H9 (cell line): ENCODE measurements at regions not wholly inside any gene's neighbourhood (a gene's known extent, or its start where the extent isn't known, plus 50 kb on each side); places are given as distances from the start of the nearest gene placed in this dataset.

ENCODE experiments used
- DNase-seq: peaks from one replicate; pipeline ENCODE4 v3.0.0-alpha.2; 2017
- H2AFZ ChIP-seq: one replicate; pipeline ENCODE4 v1.6.1; 2013; ENCODE audit warnings: mild to moderate bottlenecking, low read length, control low read depth, moderate library complexity
- H2AK5ac ChIP-seq: 2 replicates; pipeline ENCODE4 v1.6.1; 2013; ENCODE audit warnings: low read length, control low read depth, mixed read lengths; ENCODE audit not compliant: insufficient read length
- H2BK120ac ChIP-seq: one replicate; pipeline ENCODE4 v1.6.1; 2013; ENCODE audit warnings: low read depth, mild to moderate bottlenecking, low read length, control low read depth, inconsistent platforms; ENCODE audit not compliant: poor library complexity, severe bottlenecking
- H2BK12ac ChIP-seq: 2 replicates; pipeline ENCODE4 v1.6.1; 2013; ENCODE audit warnings: low read length, control low read depth, mixed read lengths, low read depth; ENCODE audit not compliant: insufficient read length
- H2BK15ac ChIP-seq: 2 replicates; pipeline ENCODE4 v1.6.1; 2013; ENCODE audit warnings: low read depth, low read length, control low read depth
- H2BK20ac ChIP-seq: one replicate; pipeline ENCODE4 v1.6.1; 2013; ENCODE audit warnings: low read depth, mild to moderate bottlenecking, low read length, control low read depth, inconsistent platforms; ENCODE audit not compliant: poor library complexity, severe bottlenecking
- H2BK5ac ChIP-seq: 2 replicates; pipeline ENCODE4 v1.6.1; 2013; ENCODE audit warnings: low read length, control low read depth, mixed read lengths; ENCODE audit not compliant: insufficient read length
- H3K14ac ChIP-seq: 2 replicates; pipeline ENCODE4 v1.6.1; 2013; ENCODE audit warnings: low read length, control low read depth; ENCODE audit not compliant: insufficient read depth
- H3K18ac ChIP-seq: 2 replicates; pipeline ENCODE4 v1.6.1; 2013; ENCODE audit warnings: low read depth, mild to moderate bottlenecking, mixed read lengths, low read length, control low read depth; ENCODE audit not compliant: insufficient read length
- H3K23ac ChIP-seq: 2 replicates; pipeline ENCODE4 v1.6.1; 2013; ENCODE audit warnings: low read length, control low read depth, mixed read lengths, low read depth; ENCODE audit not compliant: insufficient read length
- H3K23me2 ChIP-seq: 2 replicates; pipeline ENCODE4 v1.6.1; 2013; ENCODE audit warnings: low read depth, mild to moderate bottlenecking, mixed read lengths, low read length, control low read depth; ENCODE audit not compliant: insufficient read length, poor library complexity, severe bottlenecking
- H3K27ac ChIP-seq: 2 replicates; pipeline ENCODE4 v1.5.1; 2013; ENCODE audit warnings: low read length, control low read depth, mixed read lengths, low read depth; ENCODE audit not compliant: insufficient read length
- H3K27me3 ChIP-seq: 2 replicates; pipeline ENCODE4 v1.6.1; 2013; ENCODE audit warnings: low read length, control low read depth, inconsistent platforms; ENCODE audit not compliant: insufficient read depth
- H3K4ac ChIP-seq: 2 replicates; pipeline ENCODE4 v1.6.1; 2013; ENCODE audit warnings: low read depth, mild to moderate bottlenecking, control low read depth, inconsistent platforms, low read length, moderate library complexity
- H3K4me1 ChIP-seq: 2 replicates; pipeline ENCODE4 v1.6.1; 2013; ENCODE audit warnings: low read length, control low read depth, inconsistent platforms; ENCODE audit not compliant: insufficient read depth
- H3K4me2 ChIP-seq: 2 replicates; pipeline ENCODE4 v1.6.1; 2013; ENCODE audit warnings: low read length, control low read depth, mixed read lengths; ENCODE audit not compliant: insufficient read length, insufficient read depth
- H3K56ac ChIP-seq: 2 replicates; pipeline ENCODE4 v1.6.1; 2013; ENCODE audit warnings: low read depth, mild to moderate bottlenecking, mixed read lengths, low read length, control low read depth; ENCODE audit not compliant: insufficient read length
- H3K79me1 ChIP-seq: 2 replicates; pipeline ENCODE4 v1.6.1; 2013; ENCODE audit warnings: low read depth, mild to moderate bottlenecking, moderate library complexity, low read length, control low read depth, inconsistent platforms; ENCODE audit not compliant: insufficient read depth, poor library complexity, severe bottlenecking
- H3K79me2 ChIP-seq: 2 replicates; pipeline ENCODE4 v1.6.1; 2013; ENCODE audit warnings: low read length, control low read depth, inconsistent platforms; ENCODE audit not compliant: insufficient read depth
- H3K9ac ChIP-seq: 2 replicates; pipeline ENCODE4 v1.6.1; 2013; ENCODE audit warnings: low read length, control low read depth, mixed read lengths; ENCODE audit not compliant: insufficient read length; ENCODE audit errors: extremely low read depth
- H3K9me3 ChIP-seq: one replicate; pipeline ENCODE4 v1.6.1; 2013; ENCODE audit warnings: low read depth, low read length, inconsistent platforms; ENCODE audit not compliant: control insufficient read depth
- H3T11ph ChIP-seq: one replicate; pipeline ENCODE4 v1.6.1; 2013; ENCODE audit warnings: mild to moderate bottlenecking, low read length, control low read depth, inconsistent platforms
- H4K20me1 ChIP-seq: one replicate; pipeline ENCODE4 v1.6.1; 2013; ENCODE audit not compliant: control insufficient read depth, insufficient read length, insufficient read depth
- H4K5ac ChIP-seq: 2 replicates; pipeline ENCODE4 v1.6.1; 2013; ENCODE audit warnings: low read depth, mild to moderate bottlenecking, mixed read lengths, low read length, control low read depth; ENCODE audit not compliant: insufficient read length
- H4K8ac ChIP-seq: replicated peaks from 2 replicates; pipeline ENCODE4 v1.6.1; 2013; ENCODE audit warnings: low read length, control low read depth, mixed read lengths, low read depth; ENCODE audit not compliant: insufficient read length
- H4K91ac ChIP-seq: 2 replicates; pipeline ENCODE4 v1.6.1; 2013; ENCODE audit warnings: low read depth, mild to moderate bottlenecking, moderate library complexity, mixed read lengths, low read length, control low read depth; ENCODE audit not compliant: insufficient read length
- H3K27ac Mint-ChIP-seq, 3 experiments: 2 replicates in 2 of 3; 3 replicates in 1 of 3; pipeline ENCODE4 v1.8.0; 2020 to 2021; ENCODE audit warnings: mixed read lengths in 3 of 3, mild to moderate bottlenecking in 1 of 3, moderate library complexity in 1 of 3
- H3K27me3 Mint-ChIP-seq: 2 replicates; pipeline ENCODE4 v1.8.0; 2021; ENCODE audit warnings: low read depth, mild to moderate bottlenecking, moderate library complexity, mixed read lengths
- H3K36me3 Mint-ChIP-seq, 3 experiments: 2 replicates in 2 of 3; 3 replicates in 1 of 3; pipeline ENCODE4 v1.8.0; 2020 to 2021; ENCODE audit warnings: low read depth in 3 of 3, mixed read lengths in 3 of 3; ENCODE audit not compliant: insufficient read depth in 1 of 3
- H3K4me1 Mint-ChIP-seq, 2 experiments: 2 replicates each; pipeline ENCODE4 v1.8.0; 2020; ENCODE audit warnings: mixed read lengths in 2 of 2
- H3K4me3 Mint-ChIP-seq, 2 experiments: 2 replicates in 1 of 2; 3 replicates in 1 of 2; pipeline ENCODE4 v1.8.0; 2020 to 2021; ENCODE audit warnings: mild to moderate bottlenecking in 2 of 2, mixed read lengths in 2 of 2, moderate library complexity in 1 of 2
- H3K9me3 Mint-ChIP-seq, 2 experiments: 2 replicates in 1 of 2; 3 replicates in 1 of 2; pipeline ENCODE4 v1.8.0; 2020; ENCODE audit warnings: mild to moderate bottlenecking in 2 of 2, mixed read lengths in 2 of 2, moderate library complexity in 1 of 2
- WGBS: extraction: QIAGEN DNeasy Blood & Tissue Kit; methylation state at CpG from one replicate; pipeline ENCODE4 v1.1.7; 2013; ENCODE audit warnings: missing lambda C conversion rate, low lambda C conversion rate, mixed read lengths; ENCODE audit not compliant: insufficient read length; ENCODE audit errors: extremely low coverage; 5-methylcytosine and 5-hydroxymethylcytosine counted together
- TF ChIP-seq, protein P1 (sequence below): fragments of 200-600 bp; sonication (generic); conservative IDR thresholded peaks from 3 replicates; pipeline ENCODE4 v1.8.0; 2021; ENCODE audit warnings: antibody characterized with exemption, mild to moderate bottlenecking

DNA sequence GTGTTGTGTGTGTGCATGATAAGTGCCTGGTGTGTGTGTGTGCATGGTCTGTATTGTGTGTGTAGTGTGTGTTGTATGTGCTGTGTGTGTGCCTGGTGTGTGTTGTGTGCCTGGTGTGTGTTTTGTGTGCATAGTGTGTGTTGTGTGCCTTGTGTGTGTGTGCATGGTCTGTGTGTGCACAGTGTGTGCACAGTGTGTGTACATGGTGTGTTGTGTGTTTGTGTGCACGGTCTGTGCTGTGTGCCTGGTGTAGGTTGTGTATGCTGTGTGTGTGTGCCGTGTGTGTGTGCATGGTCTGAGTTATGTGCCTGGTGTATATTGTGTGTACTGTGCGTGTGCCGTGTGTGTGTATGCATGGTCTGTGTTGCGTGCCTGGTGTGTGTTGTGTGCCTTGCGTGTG lies 403.0 kb upstream of the RNF32 start:
- H2BK5ac ChIP-seq: no peak overlapping the region
- no peak overlapping the region for H2BK120ac ChIP-seq
- H3K27ac Mint-ChIP-seq: peak overlapping the region in 1 of 3 experiments; percentile 41; a peak in 1 of 7 replicates
- no peak overlapping the region for H3K56ac ChIP-seq
- H3K4me3 Mint-ChIP-seq: no peak overlapping the region
- H2BK12ac ChIP-seq: no peak overlapping the region
- no peak overlapping the region for H3K27ac ChIP-seq
- no CpG with 5 or more reads among the region's 6 CpGs for WGBS
- no peaks in the 10 kb centered on the region for H3K79me1 ChIP-seq
- TF ChIP-seq, protein P1, sequence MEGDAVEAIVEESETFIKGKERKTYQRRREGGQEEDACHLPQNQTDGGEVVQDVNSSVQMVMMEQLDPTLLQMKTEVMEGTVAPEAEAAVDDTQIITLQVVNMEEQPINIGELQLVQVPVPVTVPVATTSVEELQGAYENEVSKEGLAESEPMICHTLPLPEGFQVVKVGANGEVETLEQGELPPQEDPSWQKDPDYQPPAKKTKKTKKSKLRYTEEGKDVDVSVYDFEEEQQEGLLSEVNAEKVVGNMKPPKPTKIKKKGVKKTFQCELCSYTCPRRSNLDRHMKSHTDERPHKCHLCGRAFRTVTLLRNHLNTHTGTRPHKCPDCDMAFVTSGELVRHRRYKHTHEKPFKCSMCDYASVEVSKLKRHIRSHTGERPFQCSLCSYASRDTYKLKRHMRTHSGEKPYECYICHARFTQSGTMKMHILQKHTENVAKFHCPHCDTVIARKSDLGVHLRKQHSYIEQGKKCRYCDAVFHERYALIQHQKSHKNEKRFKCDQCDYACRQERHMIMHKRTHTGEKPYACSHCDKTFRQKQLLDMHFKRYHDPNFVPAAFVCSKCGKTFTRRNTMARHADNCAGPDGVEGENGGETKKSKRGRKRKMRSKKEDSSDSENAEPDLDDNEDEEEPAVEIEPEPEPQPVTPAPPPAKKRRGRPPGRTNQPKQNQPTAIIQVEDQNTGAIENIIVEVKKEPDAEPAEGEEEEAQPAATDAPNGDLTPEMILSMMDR: no peak
- H2BK15ac ChIP-seq: no peak overlapping the region
- H3K79me2 ChIP-seq: no peaks in the 10 kb centered on the region
- no peak overlapping the region for H2BK20ac ChIP-seq
- H3K4ac ChIP-seq: no peak overlapping the region
- no peaks in the 10 kb centered on the region for H4K20me1 ChIP-seq
- peak overlapping the region; percentile 11 for H4K5ac ChIP-seq
- no peak overlapping the region for H3K9ac ChIP-seq
- no peaks in the 10 kb centered on the region for H3K23me2 ChIP-seq
- no peak overlapping the region for H3K23ac ChIP-seq
- DNase-seq: no peak
- peak overlapping the region; percentile 2 for H4K8ac ChIP-seq
- H3K18ac ChIP-seq: peak overlapping the region; percentile 3
- H3K4me1 Mint-ChIP-seq: no peaks in the 10 kb centered on the region
- H3K4me2 ChIP-seq: no peak overlapping the region
- no peak overlapping the region for H2AK5ac ChIP-seq
- H2AFZ ChIP-seq: no peak overlapping the region
- no peaks in the 10 kb centered on the region; a peak in 1 of 7 replicates for H3K36me3 Mint-ChIP-seq
- no peak overlapping the region for H3T11ph ChIP-seq
- no peak overlapping the region for H4K91ac ChIP-seq
- H3K9me3 ChIP-seq: no peaks in the 10 kb centered on the region
- H3K14ac ChIP-seq: no peak overlapping the region
- H3K9me3 Mint-ChIP-seq: peaks cover 0 to under 1% of the 10 kb centered on the region in 2 experiments; a peak in 2 of 5 replicates
- H3K27me3 ChIP-seq: no peaks in the 10 kb centered on the region
- H3K27me3 Mint-ChIP-seq: peaks cover 2% of the 10 kb centered on the region
- H3K4me1 ChIP-seq: no peaks in the 10 kb centered on the region
